ELF-1 (cell line): ENCODE measurements at regions not wholly inside any gene's neighbourhood (a gene's known extent, or its start where the extent isn't known, plus 50 kb on each side); places are given as distances from the start of the nearest gene placed in this dataset.

ENCODE experiments used
- DNase-seq: peaks from one replicate; pipeline ENCODE4 v3.0.0-alpha.2; 2016; ENCODE audit warnings: low read depth, low spot score

GRCh38 chr2:150548527-150548926, 61.1 kb upstream of the RND3 start:
- DNase-seq = peak; percentile 9

DNA sequence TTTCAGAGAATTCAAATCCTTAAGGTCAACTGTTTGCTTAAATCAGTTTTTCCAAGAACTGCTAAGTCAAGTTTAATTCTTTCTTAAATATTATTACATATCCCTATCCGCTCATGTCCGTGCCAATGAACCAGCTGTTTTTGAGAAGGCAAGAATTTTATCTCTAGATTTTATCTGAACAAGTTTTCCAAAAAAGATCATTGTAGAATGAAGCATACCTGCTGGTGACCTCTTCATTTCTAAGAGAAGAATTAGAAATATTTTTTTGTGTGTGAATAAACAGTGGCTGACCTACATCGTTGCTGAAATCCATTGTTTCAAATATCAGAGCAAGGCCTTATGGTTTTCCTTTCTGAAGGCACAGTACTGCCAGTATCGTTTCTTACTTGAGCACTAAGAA, 58.4 kb upstream of the RND3 start:
- DNase-seq = no peak

GRCh38 chr2:150544731-150545130, 57.3 kb upstream of the RND3 start:
- no peak for DNase-seq

- DNase-seq = no peak
These were observed 55.2 kb upstream of the RND3 start for GRCh38 chr2:150542692-150543091.

DNA sequence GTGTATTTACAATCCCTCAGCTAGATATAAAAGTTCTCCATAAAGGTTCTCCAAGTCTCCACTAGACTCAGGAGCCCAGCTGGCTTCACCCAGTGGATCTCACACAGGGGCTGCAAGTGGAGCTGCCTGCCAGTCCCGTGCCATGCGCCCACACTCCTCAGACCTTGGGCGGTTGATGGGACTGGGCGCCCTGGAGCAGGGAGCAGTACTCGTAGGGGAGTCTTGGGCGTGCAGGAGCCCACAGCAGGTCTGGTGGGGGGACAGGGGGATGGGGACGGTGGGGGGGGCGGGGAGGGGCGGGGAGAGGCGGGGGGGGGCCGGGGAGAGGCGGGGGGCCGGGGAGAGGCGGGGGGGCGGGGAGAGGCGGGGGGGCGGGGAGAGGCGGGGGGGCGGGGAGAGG, 54.7 kb upstream of the RND3 start:
- DNase-seq = no peak

DNA sequence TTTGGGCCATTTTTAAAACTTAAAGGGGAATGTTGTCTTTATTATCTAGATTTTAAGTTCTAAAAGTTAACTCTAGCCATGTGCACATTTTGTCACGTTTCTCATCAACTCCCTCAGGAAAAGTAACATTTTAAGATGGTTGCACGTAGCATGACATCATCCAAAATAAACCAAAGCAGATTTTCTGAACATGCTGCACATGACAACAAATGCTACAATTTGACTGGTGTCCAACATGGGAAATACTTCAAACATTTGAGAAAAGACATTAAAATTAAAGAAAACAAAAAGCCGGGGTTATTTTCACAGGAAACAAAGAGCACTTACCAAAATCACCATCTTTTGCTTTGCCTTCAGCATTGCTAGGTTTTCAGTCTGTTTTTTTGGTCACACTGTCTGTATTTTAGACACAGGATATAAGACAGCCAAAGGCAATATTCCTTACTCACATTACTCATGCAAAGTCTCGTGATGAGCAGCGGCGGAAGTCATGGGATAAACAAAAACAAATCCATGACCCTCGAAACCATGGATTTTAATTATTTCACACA, 51.3 kb upstream of the RND3 start:
- DNase-seq = no peak
